GM04503 (cell line): ENCODE measurements at regions not wholly inside any gene's neighbourhood (a gene's known extent, or its start where the extent isn't known, plus 50 kb on each side); places are given as distances from the start of the nearest gene placed in this dataset.
"Not testable (repeated sequence)": the region's sequence is repeated elsewhere in the genome, so short reads cannot be mapped to it uniquely, and the experiment has no call there.

Experiments used
- DNase-seq: peaks from one replicate; pipeline ENCODE4 v3.0.0-alpha.2; 2012; ENCODE audit warnings: low read depth

- no peak for DNase-seq
These were observed 124.7 kb upstream of the TMEM164 start for GRCh38 chrX:109878236-109878635.

DNA sequence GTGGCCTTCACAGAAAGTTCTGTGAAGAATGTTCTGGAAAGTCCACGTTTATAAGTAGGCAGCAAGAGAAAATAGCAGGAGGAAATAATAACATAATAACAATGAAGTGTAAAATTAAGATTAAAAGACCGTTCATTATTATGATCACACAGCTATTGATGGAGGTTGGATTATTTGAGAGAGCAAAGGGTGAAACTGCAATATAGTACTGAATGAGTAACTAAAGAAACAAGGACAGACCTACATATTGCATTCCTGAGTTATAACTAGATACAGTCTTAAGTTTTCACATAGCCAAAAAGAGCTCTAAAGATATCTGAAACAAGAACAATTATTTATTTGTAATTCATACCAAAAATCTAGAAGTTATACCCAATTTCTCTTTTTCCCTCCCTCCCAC lies 122.9 kb upstream of the TMEM164 start:
- no peak for DNase-seq

DNA sequence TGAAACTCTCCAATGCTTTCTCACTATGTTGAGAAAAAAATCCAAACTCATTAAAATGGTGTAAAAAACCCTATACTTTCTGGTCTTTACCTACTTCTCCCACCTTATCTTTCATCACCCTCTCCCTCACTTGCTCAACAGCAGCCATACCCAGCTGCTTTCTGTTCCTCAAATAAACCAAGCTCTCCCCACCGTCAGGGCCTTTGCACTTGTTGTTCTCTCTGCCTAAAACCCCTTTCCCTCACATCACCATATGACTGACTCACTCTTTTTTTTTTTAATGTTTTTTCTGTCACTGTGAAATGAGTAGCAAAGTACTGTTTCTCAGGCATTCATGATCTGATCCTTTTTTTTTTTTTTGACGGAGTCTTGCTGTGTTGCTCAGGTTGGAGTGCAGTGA lies 122.3 kb upstream of the TMEM164 start:
- no peak for DNase-seq

GRCh38 chrX:109886122-109886761 lies 116.7 kb upstream of the TMEM164 start:
- no peak for DNase-seq

- DNase-seq: no peak
These were observed 113.5 kb upstream of the TMEM164 start for GRCh38 chrX:109889289-109890006.

DNA sequence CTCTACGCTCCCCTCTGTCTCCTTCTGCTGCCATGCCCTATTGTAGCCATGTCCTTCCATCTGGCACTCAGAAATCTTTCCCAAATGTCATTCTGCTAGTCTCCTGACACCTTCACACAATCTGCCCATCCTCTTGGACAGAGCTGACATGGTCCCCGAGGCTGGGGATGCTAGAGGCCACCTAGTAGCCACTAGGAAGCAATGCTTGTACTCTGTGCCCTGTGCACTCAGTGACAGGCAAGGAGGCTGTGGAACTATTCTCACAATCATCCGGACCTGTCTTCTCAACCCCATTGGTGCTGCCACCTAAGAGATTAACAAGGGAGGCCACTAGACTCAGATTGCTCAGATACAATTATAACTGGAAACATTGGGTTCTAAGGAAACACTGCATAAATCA lies 112.6 kb upstream of the TMEM164 start:
- no peak for DNase-seq

- DNase-seq: no peak
These were observed 111.9 kb upstream of the TMEM164 start for GRCh38 chrX:109890910-109891502.

GRCh38 chrX:109896024-109896423 lies 106.9 kb upstream of the TMEM164 start:
- DNase-seq: not testable (repeated sequence)

DNA sequence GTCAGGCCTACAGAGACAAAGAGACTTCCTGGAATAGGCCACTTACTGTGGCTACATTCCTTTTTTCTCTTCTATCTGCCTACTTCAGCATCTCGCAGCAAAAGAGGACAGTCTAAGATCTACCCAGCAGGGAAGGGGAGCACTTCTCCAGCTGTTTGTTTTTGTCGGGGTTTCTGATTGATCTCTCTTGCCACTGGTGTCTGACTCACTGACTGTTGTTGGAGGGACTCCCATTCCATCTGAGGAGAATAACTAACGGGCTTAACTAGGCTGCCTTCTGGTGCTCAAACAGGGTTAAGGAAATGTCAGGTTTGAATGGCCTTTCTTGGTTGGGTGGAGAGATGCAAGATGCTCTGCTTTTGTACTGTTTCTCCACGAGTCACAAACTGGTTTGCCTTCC lies 100.2 kb upstream of the TMEM164 start:
- DNase-seq: no peak

DNA sequence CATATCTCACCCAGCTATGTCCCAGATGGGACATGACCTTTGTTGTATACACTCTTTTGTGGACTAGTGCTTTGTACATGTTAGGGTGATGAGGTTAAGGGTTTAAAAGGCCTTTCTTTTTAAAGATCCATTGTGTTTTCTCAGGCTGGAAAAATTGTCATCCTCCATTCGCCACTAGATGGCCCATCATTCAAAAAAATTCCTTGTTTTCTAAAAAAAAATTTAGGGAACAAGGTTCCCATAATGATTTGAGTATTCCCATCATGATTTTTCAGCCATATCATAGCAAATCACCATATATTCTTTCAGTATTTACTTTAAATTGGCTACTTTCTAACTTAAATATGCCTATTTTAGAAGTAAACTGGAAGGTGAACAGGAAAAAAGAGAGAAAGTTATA lies 91.9 kb upstream of the TMEM164 start:
- no peak for DNase-seq

- not testable (repeated sequence) for DNase-seq
These were observed 89.9 kb upstream of the TMEM164 start for GRCh38 chrX:109912993-109913392.

DNA sequence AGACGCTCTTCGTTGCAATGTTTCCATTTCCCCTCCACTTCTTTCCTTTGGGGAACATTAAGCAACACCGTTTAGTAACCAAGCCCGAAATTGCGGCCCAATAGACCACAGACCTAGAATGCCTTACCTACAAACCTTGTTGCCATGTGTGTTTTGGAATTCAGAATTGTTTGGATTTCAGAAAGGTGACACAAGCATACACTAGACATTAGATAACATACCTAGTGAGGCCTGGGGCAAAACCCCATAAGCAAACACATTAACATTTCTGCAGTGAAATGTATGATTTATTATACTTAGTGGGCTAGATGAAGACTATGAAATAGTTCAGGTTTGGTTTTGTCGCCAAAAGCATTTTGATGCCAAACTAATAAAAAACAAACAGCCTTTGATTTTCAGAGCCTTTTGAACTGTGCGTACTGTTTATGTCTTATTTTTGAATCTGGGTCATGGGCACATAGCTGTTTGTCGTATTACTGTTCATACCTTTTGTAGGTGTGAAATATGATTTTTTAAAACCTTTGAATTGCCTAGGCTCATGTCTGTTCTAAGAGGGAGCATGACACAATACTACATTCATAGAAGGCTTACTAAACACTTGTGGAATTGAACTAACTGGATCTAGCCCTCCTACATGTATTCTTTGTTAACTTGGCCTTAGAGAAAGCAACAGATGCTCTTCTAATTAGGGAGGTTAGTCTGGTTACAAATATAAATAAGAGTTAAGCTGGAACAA lies 88.6 kb upstream of the TMEM164 start:
- DNase-seq: no peak

DNA sequence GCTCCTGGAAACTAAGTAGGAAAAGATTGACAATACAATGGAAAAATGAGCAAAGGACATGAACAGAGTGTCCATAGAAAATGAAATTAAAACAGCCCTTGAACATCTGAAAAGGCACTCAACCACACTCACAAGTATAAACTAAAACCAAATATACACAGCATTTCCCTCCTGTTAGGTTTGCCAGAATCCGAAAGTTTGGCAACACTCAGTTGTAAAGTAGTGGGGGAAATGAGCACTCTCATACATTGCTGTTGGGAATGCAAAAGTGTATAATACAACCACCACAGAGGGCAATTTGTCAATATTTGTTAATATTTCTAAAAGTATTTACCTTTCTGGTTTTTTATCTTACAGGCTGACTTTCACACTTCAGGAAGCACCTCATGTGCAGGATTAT lies 84.2 kb upstream of the TMEM164 start:
- DNase-seq: no peak

DNA sequence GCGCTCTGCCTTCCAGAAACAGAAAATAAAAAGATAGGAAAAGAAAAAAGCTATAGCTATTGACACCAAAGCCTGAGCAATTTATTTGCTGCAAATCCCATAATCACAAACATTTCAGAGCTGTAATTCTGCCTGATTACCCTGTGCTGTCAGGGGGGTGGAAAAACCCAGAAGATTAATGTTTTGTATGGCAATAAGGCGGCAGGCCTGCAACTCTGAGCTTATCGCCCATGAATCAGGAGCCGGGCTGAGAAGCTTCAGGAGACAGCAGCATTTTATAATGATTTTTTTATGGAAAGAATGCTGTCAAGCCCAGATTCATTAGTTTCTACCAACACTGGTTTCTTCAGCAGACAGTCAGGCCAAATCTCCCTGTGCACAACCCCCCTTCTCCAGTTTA lies 82.6 kb upstream of the TMEM164 start:
- DNase-seq: no peak

DNA sequence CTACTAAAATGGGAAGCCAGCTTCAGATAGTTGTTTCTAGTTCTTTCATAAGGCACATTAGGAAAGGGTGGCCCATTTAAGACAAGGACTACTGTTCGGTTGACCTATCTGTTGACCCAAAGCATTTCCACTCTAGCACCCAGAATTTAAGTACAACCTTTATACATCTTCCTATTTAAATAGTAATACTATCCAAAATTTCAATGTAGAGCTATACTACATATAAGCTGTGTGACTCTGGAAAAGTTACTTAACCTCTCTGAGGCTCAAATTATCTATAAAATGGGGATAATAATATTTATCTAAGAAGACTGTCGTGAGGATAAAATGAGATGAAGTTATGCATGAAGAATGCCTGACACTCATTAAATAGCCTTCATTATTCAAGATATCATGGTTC lies 82.0 kb upstream of the TMEM164 start:
- DNase-seq: no peak

DNA sequence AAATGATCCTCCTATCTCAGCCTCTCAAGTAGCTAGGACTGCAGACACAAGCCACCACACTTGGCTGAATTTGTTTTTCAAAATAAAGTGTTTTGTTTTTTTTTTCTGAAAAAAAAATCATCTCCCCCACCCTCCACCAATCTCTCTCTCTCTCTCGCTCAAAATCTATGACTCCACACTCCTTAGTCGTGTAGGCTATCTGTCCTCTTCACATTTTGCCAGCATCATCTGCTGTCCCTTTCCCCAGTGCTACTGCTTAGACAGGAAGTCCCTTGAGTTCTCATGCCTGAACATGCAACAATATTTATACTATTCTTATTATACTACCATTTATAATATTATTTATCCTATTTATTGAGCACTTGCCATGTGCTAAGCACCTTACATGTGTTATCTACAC lies 80.7 kb upstream of the TMEM164 start:
- no peak for DNase-seq

GRCh38 chrX:109925003-109925402 lies 77.9 kb upstream of the TMEM164 start:
- DNase-seq: not testable (repeated sequence)

DNA sequence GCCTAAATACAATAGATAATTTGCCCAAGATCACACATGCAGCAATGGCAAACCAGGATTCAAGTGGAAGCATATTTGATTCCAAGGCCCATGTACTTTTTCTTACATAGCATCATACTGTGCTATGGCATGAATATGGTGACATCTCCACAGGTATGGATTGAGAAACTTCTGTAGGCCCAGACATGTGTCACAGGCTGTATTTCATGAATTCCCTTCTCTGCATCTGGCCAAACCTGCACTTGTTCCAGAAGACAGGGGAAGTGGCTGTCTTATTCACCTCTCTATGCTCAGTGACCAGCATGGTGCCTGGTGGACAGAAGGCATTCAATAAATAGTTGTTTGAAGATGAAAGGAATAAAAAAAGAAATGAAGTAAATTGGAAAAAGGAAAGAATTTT lies 77.3 kb upstream of the TMEM164 start:
- no peak for DNase-seq

DNA sequence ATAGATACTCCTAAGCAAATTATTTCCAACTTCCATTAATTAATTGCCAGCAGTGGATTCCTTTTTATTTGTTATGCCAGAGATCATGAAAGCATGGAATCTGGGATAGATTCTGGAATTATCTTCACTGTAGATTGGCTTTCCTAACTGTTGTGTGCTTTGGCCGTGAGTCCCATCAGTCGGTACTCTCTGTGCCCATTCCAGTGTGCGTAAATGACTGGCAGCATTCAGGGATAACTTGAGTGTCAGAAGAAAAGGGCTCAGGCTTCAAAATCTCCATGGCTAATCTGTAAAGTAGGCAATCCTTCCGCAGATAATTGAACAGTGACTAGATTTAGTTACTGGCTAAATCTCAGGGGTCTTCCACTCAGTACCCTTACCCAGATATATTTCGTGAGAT lies 76.8 kb upstream of the TMEM164 start:
- no peak for DNase-seq

DNA sequence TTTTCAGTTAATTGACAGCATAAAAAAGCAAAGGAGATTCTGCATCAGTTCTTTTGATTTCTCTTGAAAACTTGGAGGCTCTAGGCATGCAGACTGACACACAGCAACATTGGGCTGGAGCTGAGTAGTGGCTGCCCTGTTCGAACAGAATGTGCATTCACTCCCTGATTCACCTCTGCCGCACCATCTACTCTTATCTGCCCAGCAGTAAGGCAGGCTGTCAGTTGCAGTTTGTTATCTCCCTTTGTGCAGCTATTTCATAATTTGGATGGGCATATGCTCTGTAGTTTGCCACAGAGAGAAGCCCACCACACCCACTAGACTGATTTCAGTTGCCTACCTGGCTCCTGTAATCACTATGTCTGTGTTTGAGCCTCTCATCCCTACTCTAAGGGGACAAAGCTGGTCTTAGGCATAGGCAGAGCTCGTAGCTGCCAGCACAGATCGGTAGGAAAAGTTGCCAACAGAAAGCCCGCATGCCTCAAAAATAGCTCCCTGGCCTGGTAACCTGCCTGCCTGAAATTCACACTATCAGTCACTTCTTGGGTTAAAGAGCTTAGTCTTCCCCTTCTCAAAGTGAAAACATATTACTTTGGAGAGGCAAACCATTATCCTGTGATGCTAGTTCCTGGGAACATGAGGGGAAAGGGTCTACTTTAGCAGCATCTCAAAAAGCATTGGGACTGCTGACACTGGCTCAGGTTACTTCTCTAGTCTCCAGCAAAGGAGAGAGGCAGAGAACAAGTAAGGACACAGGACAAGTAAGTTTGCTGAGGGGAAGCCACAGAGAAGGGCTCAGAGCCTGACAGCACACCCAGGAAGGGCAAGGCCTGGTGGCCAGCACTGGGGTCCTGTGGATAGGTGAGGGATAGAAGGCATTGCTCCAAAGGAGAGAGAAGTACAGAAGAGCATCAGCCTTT lies 75.9 kb upstream of the TMEM164 start:
- DNase-seq: no peak

DNA sequence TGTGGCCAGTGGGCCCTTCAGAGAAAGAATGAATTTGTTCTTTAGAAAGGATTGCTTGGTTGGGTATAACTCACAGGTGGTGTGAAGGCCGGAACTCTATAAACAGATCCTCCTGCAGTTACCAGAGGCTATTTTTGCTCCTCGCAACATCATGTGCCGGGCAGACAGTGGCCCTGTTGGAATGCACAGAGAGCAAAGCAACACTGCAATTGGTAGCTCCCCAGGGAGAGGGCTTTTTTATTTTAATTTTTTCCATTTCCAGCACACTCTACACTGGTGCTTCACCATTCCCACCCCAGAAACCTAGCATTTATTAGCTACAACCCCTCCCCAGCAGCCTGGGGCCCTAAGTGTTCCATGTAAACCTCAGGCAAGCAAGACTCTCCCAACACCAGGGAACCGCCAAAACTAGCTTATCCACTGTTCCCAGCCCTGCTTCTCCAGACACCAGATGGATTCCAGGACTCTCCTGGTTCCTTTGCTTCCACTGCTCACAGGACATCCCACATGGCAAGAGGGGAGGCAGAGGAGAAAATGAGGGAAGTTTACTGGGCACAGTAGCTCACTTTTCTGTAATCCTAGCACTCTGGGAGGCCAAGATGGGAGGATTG lies 75.1 kb upstream of the TMEM164 start:
- DNase-seq: no peak
